Activated B cell treated with CpG ODN at 0.5 μM for 24 hours (primary cell): ENCODE measurements at regions not wholly inside any gene's neighbourhood (a gene's known extent, or its start where the extent isn't known, plus 50 kb on each side); places are given as distances from the start of the nearest gene placed in this dataset.
"Not testable (repeated sequence)": the region's sequence is repeated elsewhere in the genome, so short reads cannot be mapped to it uniquely, and the experiment has no call there.

Experiments used
- ATAC-seq: fragments of 200-7000 bp; cut with Tn5 transposase; one replicate; pipeline ENCODE4 v1.10.0; 2021; ENCODE audit warnings: low read depth, mild to moderate bottlenecking, moderate library complexity
- CTCF ChIA-PET: fragments of 350-600 bp; sonication (Branson Sonifier 250); formaldehyde crosslinking; loops from one replicate; lab custom pipeline; 2021; ENCODE audit warnings: antibody characterized with exemption; lab: Charles Lee
- POLR2A ChIA-PET: fragments of 350-600 bp; sonication (Branson Sonifier 250); formaldehyde crosslinking; loops from one replicate; lab custom pipeline; 2021; ENCODE audit warnings: antibody characterized with exemption; lab: Charles Lee
- DNase-seq: peaks from one replicate; pipeline ENCODE4 v3.0.0; 2022
- H3K27ac Mint-ChIP-seq: one replicate; pipeline ENCODE4 v1.8.0; 2020; ENCODE audit warnings: mixed read lengths
- H3K27me3 Mint-ChIP-seq: one replicate; pipeline ENCODE4 v1.8.0; 2021; ENCODE audit warnings: mixed read lengths
- H3K36me3 Mint-ChIP-seq: one replicate; pipeline ENCODE4 v1.8.0; 2021; ENCODE audit warnings: low read depth, mixed read lengths
- H3K4me1 Mint-ChIP-seq: one replicate; pipeline ENCODE4 v1.8.0; 2021; ENCODE audit warnings: mixed read lengths
- H3K4me3 Mint-ChIP-seq: one replicate; pipeline ENCODE4 v1.8.0; 2020; ENCODE audit warnings: mild to moderate bottlenecking, mixed read lengths
- H3K9me3 Mint-ChIP-seq: one replicate; pipeline ENCODE4 v1.8.0; 2020; ENCODE audit warnings: mixed read lengths
- intact Hi-C: fragments of 100-400 bp; cut with micrococcal nuclease; formaldehyde crosslinking; loops from one replicate; pipeline ENCODE4 v1.15.1; 2024
- TF ChIP-seq, protein P1 (sequence below): fragments of 200-600 bp; IDR thresholded peaks from one replicate; pipeline ENCODE4 v1.8.0; 2022; ENCODE audit warnings: antibody characterized with exemption, mild to moderate bottlenecking

GRCh38 chr12:59115995-59116394, 195.7 kb upstream of the LRIG3 start:
- Mint-ChIP-seq H3K36me3 (no peaks in the 10 kb centered on the region), H3K4me1 (no peaks in the 10 kb centered on the region), H3K27ac (no peak overlapping the region), H3K27me3 (no peaks in the 10 kb centered on the region), H3K4me3 (no peak overlapping the region), H3K9me3 (no peaks in the 10 kb centered on the region)
- intact Hi-C loops = no loop called here
- CTCF ChIA-PET = no interaction called here
- DNase-seq (no peak), ATAC-seq (no peak)
- POLR2A ChIA-PET = no interaction called here
- TF ChIP-seq, protein P1, sequence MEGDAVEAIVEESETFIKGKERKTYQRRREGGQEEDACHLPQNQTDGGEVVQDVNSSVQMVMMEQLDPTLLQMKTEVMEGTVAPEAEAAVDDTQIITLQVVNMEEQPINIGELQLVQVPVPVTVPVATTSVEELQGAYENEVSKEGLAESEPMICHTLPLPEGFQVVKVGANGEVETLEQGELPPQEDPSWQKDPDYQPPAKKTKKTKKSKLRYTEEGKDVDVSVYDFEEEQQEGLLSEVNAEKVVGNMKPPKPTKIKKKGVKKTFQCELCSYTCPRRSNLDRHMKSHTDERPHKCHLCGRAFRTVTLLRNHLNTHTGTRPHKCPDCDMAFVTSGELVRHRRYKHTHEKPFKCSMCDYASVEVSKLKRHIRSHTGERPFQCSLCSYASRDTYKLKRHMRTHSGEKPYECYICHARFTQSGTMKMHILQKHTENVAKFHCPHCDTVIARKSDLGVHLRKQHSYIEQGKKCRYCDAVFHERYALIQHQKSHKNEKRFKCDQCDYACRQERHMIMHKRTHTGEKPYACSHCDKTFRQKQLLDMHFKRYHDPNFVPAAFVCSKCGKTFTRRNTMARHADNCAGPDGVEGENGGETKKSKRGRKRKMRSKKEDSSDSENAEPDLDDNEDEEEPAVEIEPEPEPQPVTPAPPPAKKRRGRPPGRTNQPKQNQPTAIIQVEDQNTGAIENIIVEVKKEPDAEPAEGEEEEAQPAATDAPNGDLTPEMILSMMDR = no peak

DNA sequence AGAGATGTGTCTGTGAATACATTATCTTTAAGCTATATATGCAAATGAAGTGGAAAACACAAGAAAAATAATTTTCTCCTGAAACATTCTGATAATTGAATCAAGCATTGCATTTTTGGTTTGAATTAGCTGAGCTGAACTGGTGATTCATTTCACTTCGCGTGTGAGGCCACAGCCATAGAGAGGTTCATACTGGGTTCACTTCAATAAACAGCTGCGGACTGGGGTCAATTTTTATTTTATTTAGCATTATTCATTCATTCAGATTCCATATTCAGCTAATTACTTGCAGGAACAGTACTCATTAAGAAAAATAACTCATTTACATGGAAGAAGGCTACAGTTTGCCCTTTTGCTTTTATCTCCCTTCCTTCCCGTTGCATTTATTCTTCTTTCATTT, 195.2 kb upstream of the LRIG3 start:
- no peaks in the 10 kb centered on the region for H3K4me1 Mint-ChIP-seq
- TF ChIP-seq, protein P1 = no peak
- ChIA-PET CTCF (no interaction called here), POLR2A (no interaction called here)
- H3K9me3 Mint-ChIP-seq = no peaks in the 10 kb centered on the region
- ATAC-seq (no peak), DNase-seq (no peak)
- H3K4me3 Mint-ChIP-seq = no peak overlapping the region
- no peaks in the 10 kb centered on the region for H3K27me3 Mint-ChIP-seq
- intact Hi-C loops = no loop called here
- no peak overlapping the region for H3K27ac Mint-ChIP-seq
- H3K36me3 Mint-ChIP-seq = no peaks in the 10 kb centered on the region

DNA sequence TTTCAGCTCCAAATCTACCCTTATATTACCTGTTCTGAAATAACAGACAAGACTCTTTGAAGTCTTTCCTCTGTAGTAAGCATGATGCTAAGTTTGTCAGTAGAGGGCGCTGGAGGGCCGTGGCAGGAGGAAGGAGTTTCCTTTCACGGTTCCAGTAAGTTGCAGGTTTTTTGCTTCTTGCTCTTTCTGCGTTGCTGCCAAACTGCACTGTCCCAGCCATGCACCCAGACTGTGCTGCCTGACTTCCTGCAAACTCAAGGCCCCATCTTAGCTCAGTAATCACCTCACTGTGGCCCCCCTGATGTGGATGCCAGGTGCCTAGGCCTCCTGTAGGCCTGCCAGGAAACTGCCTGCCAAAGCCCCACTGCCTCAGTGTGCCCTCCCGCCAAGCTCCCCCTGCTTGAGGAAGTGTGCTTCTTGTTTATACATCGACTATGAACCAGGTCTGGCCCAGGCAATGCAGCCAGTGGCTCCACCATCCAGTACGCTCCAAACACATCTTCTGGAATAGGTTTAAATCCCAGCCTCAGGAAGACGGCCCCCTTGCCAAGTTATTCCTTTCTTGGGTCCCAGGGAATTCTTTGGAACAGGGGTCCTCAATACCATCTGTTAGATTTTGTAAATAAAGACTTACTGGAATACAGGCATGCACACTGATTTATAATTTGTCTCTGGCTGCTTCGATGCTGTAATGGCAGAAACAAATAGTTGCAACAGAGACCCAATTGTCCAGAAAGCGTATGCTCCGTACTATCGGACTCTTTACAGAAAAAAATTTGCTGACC, 193.7 kb upstream of the LRIG3 start:
- H3K9me3 Mint-ChIP-seq = no peaks in the 10 kb centered on the region
- TF ChIP-seq, protein P1 = no peak
- no peak overlapping the region for H3K4me3 Mint-ChIP-seq
- no peaks in the 10 kb centered on the region for H3K27me3 Mint-ChIP-seq
- ChIA-PET CTCF (no interaction called here), POLR2A (no interaction called here)
- H3K27ac Mint-ChIP-seq = no peak overlapping the region
- ATAC-seq = no peak
- H3K36me3 Mint-ChIP-seq = no peaks in the 10 kb centered on the region
- DNase-seq = no peak
- H3K4me1 Mint-ChIP-seq = no peaks in the 10 kb centered on the region
- intact Hi-C loops = no loop called here

- Mint-ChIP-seq H3K27ac (no peak overlapping the region), H3K4me1 (no peaks in the 10 kb centered on the region), H3K4me3 (no peak overlapping the region), H3K9me3 (no peaks in the 10 kb centered on the region), H3K27me3 (no peaks in the 10 kb centered on the region), H3K36me3 (no peaks in the 10 kb centered on the region)
- TF ChIP-seq, protein P1 = no peak
- ChIA-PET CTCF (no interaction called here), POLR2A (no interaction called here)
- DNase-seq (no peak), ATAC-seq (no peak)
- intact Hi-C loops = no loop called here
Observed at GRCh38 chr12:59111851-59112250, 191.5 kb upstream of the LRIG3 start.

- H3K36me3 Mint-ChIP-seq, ATAC-seq, H3K27me3 Mint-ChIP-seq, DNase-seq, H3K4me1 Mint-ChIP-seq, POLR2A ChIA-PET, H3K27ac Mint-ChIP-seq, H3K4me3 Mint-ChIP-seq, intact Hi-C loops, CTCF ChIA-PET, H3K9me3 Mint-ChIP-seq: not testable (repeated sequence)
Observed at GRCh38 chr12:59108516-59108915, 188.2 kb upstream of the LRIG3 start.

DNA sequence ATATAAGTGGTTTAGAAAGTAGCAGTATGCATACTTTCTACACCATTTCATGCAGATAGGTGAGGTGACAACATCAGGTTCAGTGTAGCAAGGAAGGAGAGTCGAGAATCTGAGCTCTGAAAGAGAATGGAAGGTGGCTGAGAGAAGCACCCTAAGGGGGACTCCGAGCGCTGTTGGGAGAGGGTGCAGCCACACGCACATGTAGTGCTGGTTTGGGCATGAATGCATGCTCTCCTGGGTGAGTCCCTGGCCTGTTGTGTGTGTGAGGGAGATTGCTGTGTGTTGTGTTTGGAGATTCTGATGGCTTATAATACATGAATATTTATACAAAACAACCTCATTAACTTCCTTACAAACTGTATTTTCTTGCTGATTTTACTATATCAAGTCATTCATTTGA, 180.3 kb upstream of the LRIG3 start:
- intact Hi-C loops = no loop called here
- no peak for DNase-seq
- H3K4me1 Mint-ChIP-seq = no peaks in the 10 kb centered on the region
- H3K27me3 Mint-ChIP-seq = no peaks in the 10 kb centered on the region
- H3K9me3 Mint-ChIP-seq = no peaks in the 10 kb centered on the region
- ATAC-seq = no peak
- ChIA-PET POLR2A (no interaction called here), CTCF (no interaction called here)
- TF ChIP-seq, protein P1 = no peak
- H3K36me3 Mint-ChIP-seq = no peaks in the 10 kb centered on the region
- no peak overlapping the region for H3K27ac Mint-ChIP-seq
- H3K4me3 Mint-ChIP-seq = no peak overlapping the region
